GM23248 (cell line): ENCODE measurements at regions not wholly inside any gene's neighbourhood (a gene's known extent, or its start where the extent isn't known, plus 50 kb on each side); places are given as distances from the start of the nearest gene placed in this dataset.

Source experiments
- EZH2 ChIP-seq: fragments of 200-600 bp; sonication (generic); IDR thresholded peaks from 2 replicates; pipeline ENCODE4 v1.6.1; 2018; ENCODE audit warnings: antibody characterized with exemption, mild to moderate bottlenecking; ENCODE audit not compliant: insufficient read depth, poor library complexity, severe bottlenecking
- EZH2phosphoT487 ChIP-seq: fragments of 200-600 bp; sonication (generic); IDR thresholded peaks from 2 replicates; pipeline ENCODE4 v1.6.1; 2018; ENCODE audit warnings: antibody characterized with exemption, moderate library complexity, mild to moderate bottlenecking, low read depth; ENCODE audit not compliant: insufficient read depth

DNA sequence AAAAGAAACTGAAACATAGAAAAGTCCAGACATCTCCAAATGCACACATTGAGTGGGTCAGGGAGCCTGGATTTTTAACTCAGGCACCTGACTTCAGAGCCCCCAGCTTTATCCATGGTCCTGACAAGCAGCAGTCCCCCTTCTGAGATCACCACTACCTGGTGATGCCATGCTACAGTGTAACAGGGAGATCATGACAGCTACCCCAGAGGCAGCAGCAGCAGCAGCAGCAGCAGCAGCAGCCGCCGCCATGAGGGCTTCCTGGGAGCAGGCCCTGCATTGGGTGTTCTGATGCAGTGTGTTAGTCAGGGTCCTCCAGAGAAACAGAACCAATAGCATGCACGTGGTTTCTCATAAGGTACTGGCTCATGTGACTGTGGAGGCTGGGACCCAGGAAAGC is 198.6 kb upstream of the SALL1 start:
- no peak for TF ChIP-seq EZH2phosphoT487
- TF ChIP-seq EZH2, result no peak
